Astrocyte of the hippocampus (primary cell): ENCODE measurements at regions not wholly inside any gene's neighbourhood (a gene's known extent, or its start where the extent isn't known, plus 50 kb on each side); places are given as distances from the start of the nearest gene placed in this dataset.
A peak's percentile ranks its signal among the peaks of the same experiment; 100 is the strongest.
"Not testable (repeated sequence)": the region's sequence is repeated elsewhere in the genome, so short reads cannot be mapped to it uniquely, and the experiment has no call there.

ENCODE experiments used
- DNase-seq: peaks from one replicate; pipeline ENCODE4 v3.0.0; 2011; ENCODE audit warnings: low read depth, low spot score

- DNase-seq: no peak
These were observed 549.0 kb upstream of the LRRN3 start for GRCh38 chr7:110541962-110542361.

GRCh38 chr7:110544194-110544593, 546.7 kb upstream of the LRRN3 start:
- no peak for DNase-seq

GRCh38 chr7:110548372-110548771, 542.6 kb upstream of the LRRN3 start:
- DNase-seq: no peak

- no peak for DNase-seq
These were observed 533.8 kb upstream of the LRRN3 start for GRCh38 chr7:110557136-110557535.

GRCh38 chr7:110563286-110563685, 527.6 kb upstream of the LRRN3 start:
- DNase-seq: not testable (repeated sequence)

GRCh38 chr7:110564246-110564645, 526.7 kb upstream of the LRRN3 start:
- DNase-seq: no peak

GRCh38 chr7:110568388-110568787, 522.5 kb upstream of the LRRN3 start:
- no peak for DNase-seq

GRCh38 chr7:110568932-110569331, 522.0 kb upstream of the LRRN3 start:
- no peak for DNase-seq

- DNase-seq: no peak
These were observed 521.3 kb upstream of the LRRN3 start for GRCh38 chr7:110569486-110570205.

- DNase-seq: peak; percentile 67
These were observed 516.9 kb upstream of the LRRN3 start for GRCh38 chr7:110573862-110574528.

GRCh38 chr7:110587294-110587693, 503.6 kb upstream of the LRRN3 start:
- no peak for DNase-seq

- no peak for DNase-seq
These were observed 500.5 kb upstream of the LRRN3 start for GRCh38 chr7:110590415-110590814.

- DNase-seq: peak; percentile 16
These were observed 499.6 kb upstream of the LRRN3 start for GRCh38 chr7:110591341-110591740.

- DNase-seq: no peak
These were observed 498.4 kb upstream of the LRRN3 start for GRCh38 chr7:110592557-110592956.

GRCh38 chr7:110593355-110593754, 497.6 kb upstream of the LRRN3 start:
- no peak for DNase-seq

GRCh38 chr7:110595694-110596093, 495.2 kb upstream of the LRRN3 start:
- DNase-seq: no peak

GRCh38 chr7:110600956-110601355, 490.0 kb upstream of the LRRN3 start:
- peak; percentile 27 for DNase-seq

- DNase-seq: no peak
These were observed 489.2 kb upstream of the LRRN3 start for GRCh38 chr7:110601710-110602109.

- no peak for DNase-seq
These were observed 486.7 kb upstream of the LRRN3 start for GRCh38 chr7:110604206-110604605.

- no peak for DNase-seq
These were observed 486.0 kb upstream of the LRRN3 start for GRCh38 chr7:110604885-110605284.

GRCh38 chr7:110607050-110607857, 483.7 kb upstream of the LRRN3 start:
- no peak for DNase-seq

- DNase-seq: no peak
These were observed 481.6 kb upstream of the LRRN3 start for GRCh38 chr7:110609336-110609735.

GRCh38 chr7:110612680-110613079, 478.2 kb upstream of the LRRN3 start:
- DNase-seq: no peak
